ENCODE measurements at regions not wholly inside any gene's neighbourhood (a gene's known extent, or its start where the extent isn't known, plus 50 kb on each side); places are given as distances from the start of the nearest gene placed in this dataset.
"Not testable (repeated sequence)": the region's sequence is repeated elsewhere in the genome, so short reads cannot be mapped to it uniquely, and the experiment has no call there.

GRCh38 chr12:60522684-60523400 lies 927.0 kb downstream of the SLC16A7 start:
- DNase-seq (ENCODE audit: low spot score): no peak

DNA sequence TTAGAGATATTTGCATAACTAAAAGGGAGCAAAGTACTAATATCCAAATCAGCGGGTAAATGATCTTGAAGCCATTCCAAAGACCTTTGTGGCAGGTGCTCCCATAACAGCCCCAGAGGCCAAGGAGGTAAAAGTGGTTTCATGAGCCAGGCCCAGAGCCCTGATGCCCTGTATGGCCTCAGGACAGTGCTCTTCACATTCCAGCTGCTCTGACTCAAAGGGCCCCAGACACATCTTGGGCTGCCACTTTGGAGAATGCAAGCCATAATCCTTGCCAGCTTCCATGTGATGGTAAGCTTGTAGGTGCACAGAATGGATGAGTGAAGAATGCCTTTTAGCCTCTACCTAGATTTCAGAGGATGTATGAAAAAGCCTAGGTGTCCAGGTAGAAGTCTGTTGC lies 933.4 kb downstream of the SLC16A7 start:
- no peak for DNase-seq (ENCODE audit: low spot score)

DNA sequence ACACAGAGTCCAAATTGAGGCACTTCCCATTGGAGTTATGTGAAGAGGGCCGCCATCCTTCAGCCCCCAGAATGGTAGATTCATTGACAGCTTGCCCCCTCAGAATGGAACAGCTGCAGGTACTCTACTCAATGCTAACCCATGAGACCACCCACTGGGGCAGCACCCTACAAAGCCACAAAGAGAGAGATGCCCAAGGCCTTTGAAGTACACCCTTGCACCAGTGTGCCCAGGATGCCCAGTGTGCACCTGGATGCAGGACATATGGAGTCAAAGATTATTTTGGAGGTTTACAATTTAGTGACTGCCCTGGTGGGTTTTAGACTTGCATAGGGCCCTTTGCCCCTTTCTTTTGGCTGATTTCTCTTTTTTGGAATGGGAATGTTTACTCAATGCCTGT lies 933.9 kb downstream of the SLC16A7 start:
- DNase-seq (ENCODE audit: low spot score): no peak

- peak; percentile 14 for DNase-seq (ENCODE audit: low spot score)
Observed at GRCh38 chr12:60535363-60535762, 939.5 kb downstream of the SLC16A7 start.

GRCh38 chr12:60539592-60539991 lies 943.8 kb downstream of the SLC16A7 start:
- DNase-seq (ENCODE audit: low spot score): peak; percentile 5

DNA sequence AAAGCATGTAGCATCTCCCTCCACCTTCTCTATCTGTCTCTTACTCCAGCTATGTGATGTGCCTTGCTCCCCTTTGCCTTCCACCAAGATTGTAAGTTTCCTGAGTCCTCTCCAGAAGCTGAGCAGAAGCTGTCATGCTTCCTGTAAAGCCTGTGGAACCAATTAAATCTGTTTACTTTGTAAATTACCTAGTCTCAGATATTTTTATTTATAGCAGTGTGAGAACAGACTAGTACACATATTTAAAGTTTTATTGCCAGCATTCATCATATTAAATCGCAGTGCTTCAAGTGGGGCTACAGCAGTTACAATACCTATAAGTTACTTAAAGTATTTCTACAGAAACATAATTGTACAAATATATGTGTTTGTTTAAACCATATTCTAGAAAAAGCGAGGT lies 973.1 kb downstream of the SLC16A7 start:
- DNase-seq (ENCODE audit: low spot score): no peak

- no peak for DNase-seq (ENCODE audit: low spot score)
Observed at GRCh38 chr12:60577607-60578006, 981.8 kb downstream of the SLC16A7 start.

DNA sequence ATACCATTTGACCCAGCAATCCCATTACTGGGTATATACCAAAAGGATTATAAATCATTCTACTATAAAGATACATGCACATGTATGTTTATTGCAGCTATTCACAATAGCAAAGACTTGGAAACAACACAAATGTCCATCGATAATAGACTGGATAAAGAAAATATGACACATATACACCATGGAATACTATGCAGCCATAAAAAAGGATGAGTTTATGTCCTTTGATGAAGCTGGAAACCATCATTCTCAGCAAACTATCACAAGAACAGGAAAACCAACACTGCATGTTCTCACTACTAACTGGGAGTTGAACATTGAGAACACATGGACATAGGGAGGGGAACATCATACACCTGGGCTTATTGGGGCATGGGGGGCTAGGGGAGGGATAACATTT lies 991.8 kb downstream of the SLC16A7 start:
- DNase-seq (ENCODE audit: low spot score): not testable (repeated sequence)

GRCh38 chr12:60594035-60594711 lies 998.3 kb downstream of the SLC16A7 start:
- DNase-seq (ENCODE audit: low spot score): no peak

DNA sequence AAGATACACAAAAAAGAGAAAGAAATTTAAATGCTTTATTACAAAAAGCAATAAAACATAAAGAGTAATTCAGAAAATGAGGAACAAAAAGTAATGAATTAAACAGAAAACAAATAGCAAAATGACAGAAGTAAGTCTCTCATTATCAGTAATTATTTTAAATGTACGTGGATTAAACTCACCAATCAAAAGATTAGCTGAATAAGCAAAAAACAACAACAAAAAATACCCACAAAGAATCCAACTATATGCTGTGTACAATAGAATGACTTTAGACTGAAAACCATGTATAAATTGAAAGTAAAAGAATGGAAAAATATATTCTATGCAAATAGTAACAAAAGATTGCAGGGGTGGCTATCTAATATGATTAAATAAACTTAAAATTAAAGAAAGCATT lies 1006.8 kb downstream of the SLC16A7 start:
- no peak for DNase-seq (ENCODE audit: low spot score)

- not testable (repeated sequence) for DNase-seq (ENCODE audit: low spot score)
Observed at GRCh38 chr12:60603475-60603874, 1007.6 kb downstream of the SLC16A7 start.

DNA sequence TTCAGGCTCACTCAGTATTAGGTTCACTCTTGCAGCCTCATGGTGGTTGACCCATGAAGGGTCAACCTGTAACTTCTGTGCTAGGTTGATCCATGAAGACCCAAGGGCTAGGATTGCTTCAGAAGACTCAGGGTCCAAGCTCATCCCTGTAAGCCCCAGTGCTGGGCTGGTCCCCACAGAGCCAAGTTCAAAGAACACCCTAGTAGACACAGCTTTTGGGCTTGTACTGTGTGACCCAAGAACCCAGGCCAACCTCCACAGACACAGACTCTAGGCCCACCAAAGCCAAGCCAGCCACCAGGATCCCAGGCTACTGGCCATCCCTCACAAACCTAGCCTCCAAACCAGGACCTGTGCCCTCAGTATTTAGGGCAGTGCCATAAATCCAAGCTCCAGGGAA lies 1020.6 kb downstream of the SLC16A7 start:
- DNase-seq (ENCODE audit: low spot score): no peak

DNA sequence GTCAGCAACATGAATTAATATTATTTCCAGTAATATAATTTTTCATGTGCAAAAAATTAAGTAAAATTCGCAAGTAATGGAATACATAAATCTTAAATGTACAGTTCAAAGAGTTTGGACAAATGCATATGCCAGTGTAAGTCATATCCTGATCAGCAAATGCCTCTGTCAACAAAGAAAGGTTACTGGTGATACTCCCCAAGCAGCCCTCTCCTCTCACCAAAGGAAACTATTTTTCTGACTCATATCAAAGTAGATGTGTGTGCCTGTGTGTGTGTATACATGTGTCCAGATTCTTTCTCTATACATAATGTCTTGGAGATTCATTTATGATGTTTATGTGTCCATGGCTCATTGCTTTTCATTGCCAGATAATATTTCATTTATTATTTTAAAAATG lies 1035.0 kb downstream of the SLC16A7 start:
- no peak for DNase-seq (ENCODE audit: low spot score)

DNA sequence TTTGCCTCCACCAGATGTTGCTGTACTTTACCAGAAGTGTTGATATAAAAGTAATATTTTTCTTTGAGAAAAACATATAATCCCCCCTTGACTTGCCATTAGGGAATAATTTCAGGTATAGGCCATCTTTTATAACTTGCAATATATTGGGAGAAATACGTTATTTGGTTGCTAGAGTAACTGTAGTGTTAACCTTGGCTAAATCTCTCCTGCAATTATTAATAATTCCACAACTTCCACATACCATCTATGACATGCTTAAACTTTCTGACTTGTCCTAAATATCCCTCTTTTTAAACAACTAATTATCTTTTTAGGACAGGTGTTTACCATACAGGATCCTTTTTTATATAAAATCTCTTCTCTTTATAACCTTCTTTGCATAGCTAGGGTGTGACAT lies 1048.2 kb downstream of the SLC16A7 start:
- no peak for DNase-seq (ENCODE audit: low spot score)

- DNase-seq (ENCODE audit: low spot score): no peak
Observed at GRCh38 chr12:60666895-60667294, 1071.1 kb downstream of the SLC16A7 start.

DNA sequence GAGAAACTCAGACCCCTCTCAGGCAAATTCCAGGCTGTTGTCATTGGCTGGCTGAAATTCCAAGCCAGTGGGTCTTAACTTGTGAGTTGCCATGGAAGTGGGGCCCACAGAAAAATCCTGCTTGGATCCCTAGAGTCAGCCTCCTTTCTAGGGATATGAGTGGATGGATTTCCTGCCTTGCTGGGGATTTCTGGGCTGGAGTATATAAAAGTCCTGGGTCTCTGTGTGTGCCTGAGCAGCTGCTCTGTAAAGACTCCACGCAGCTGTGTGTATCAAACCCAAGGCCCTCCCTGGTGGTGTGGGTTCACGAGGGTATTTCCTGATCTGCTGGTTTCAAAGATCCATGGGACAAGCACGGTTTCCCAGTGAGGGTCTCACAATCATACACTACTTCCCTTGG lies 1077.1 kb downstream of the SLC16A7 start:
- no peak for DNase-seq (ENCODE audit: low spot score)

- no peak for DNase-seq (ENCODE audit: low spot score)
Observed at GRCh38 chr12:60684988-60685655, 1089.3 kb downstream of the SLC16A7 start.

GRCh38 chr12:60689137-60689536 lies 1093.3 kb downstream of the SLC16A7 start:
- DNase-seq (ENCODE audit: low spot score): no peak

DNA sequence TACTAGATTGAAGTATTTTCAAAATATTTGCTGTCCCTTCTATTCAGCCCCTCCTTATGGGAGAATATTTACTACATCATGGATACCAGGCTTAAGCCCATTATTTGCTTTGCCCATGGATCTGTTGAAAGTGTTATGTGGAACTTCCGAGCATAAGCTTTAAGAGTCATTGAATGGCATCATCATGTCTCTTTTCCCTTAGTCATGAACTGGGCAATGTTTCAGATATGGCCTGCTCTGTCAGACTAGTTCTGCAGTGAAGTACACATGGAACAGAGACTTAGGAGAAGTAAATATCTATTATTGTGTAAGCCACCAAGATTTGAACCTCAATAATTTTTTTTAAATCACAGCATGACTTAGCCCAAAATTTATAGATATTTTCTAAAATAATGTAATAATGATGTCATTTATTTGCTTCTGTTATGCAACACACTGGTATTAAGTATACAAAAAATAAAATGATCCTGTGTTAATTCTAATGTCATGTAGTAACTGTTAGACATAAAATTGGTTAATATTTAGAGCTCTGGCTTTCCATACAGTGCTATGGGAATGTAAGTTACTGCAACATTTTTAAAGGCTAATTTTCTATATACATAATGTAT lies 1097.3 kb downstream of the SLC16A7 start:
- DNase-seq (ENCODE audit: low spot score): no peak

GRCh38 chr12:60704171-60704914 lies 1108.5 kb downstream of the SLC16A7 start:
- DNase-seq (ENCODE audit: low spot score): no peak

DNA sequence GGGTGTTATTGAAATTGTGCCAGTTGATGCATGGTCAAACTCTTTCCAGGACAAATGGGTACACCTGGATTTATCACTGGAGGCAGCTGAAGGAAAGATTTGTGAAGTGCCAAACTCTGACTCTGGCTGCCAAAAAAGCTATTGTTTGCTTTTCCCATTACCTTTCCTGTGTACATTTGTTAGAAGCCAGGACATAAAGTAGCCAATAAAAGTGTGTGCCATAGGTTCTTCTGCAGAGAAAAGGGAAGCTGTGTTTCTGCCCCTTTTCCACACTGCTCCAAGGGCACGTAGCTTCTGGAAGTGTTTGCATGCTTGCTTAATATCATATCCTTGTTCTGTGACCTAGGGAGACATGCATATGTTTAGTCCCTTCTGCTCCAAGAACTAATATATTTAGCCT lies 1114.4 kb downstream of the SLC16A7 start:
- no peak for DNase-seq (ENCODE audit: low spot score)

Data from GM03348 (cell line).